ENCODE measurements at regions not wholly inside any gene's neighbourhood (a gene's known extent, or its start where the extent isn't known, plus 50 kb on each side); places are given as distances from the start of the nearest gene placed in this dataset.

GRCh38 chr13:44739120-44739519 is 163.0 kb upstream of the TSC22D1 start:
- DNase-seq: no peak
- Mint-ChIP-seq H3K9me3 (peaks cover 9% of the 10 kb centered on the region), H3K27me3 (ENCODE audit: insufficient read depth) (peaks cover 3% of the 10 kb centered on the region; the same call in 1 of the 2 replicates), H3K4me1 (ENCODE audit: low read depth) (peaks cover 14% of the 10 kb centered on the region), H3K27ac (no peak overlapping the region), H3K4me3 (no peak overlapping the region), H3K36me3 (ENCODE audit: low read depth) (peaks cover 9% of the 10 kb centered on the region)
- TF ChIP-seq, protein P1, sequence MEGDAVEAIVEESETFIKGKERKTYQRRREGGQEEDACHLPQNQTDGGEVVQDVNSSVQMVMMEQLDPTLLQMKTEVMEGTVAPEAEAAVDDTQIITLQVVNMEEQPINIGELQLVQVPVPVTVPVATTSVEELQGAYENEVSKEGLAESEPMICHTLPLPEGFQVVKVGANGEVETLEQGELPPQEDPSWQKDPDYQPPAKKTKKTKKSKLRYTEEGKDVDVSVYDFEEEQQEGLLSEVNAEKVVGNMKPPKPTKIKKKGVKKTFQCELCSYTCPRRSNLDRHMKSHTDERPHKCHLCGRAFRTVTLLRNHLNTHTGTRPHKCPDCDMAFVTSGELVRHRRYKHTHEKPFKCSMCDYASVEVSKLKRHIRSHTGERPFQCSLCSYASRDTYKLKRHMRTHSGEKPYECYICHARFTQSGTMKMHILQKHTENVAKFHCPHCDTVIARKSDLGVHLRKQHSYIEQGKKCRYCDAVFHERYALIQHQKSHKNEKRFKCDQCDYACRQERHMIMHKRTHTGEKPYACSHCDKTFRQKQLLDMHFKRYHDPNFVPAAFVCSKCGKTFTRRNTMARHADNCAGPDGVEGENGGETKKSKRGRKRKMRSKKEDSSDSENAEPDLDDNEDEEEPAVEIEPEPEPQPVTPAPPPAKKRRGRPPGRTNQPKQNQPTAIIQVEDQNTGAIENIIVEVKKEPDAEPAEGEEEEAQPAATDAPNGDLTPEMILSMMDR (IDR thresholded peaks at IDR 0.05): no peak; the same call in 1 of the 2 replicates

DNA sequence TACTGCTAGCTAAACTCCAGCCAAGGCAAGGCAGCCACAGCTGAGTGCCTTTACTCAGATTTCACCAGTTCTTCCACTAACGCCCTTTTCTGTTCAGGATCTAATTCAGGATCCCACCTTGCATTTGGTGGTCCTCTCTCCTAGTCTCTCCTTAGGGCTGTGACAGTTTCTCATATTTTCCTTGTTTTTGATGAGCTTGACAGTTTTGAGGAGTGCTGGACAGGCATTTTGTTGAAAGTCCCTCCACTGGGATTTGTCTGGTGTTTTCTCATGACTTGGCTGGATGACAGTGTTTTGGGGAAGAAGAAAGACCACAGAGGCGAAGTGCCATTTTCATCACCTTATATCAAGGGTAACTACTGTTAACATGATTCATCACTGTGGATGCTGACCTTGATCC is 162.3 kb upstream of the TSC22D1 start:
- Mint-ChIP-seq H3K9me3 (peaks cover 3% of the 10 kb centered on the region), H3K27me3 (ENCODE audit: insufficient read depth) (no peaks in the 10 kb centered on the region)

GRCh38 chr13:44735806-44736205 is 159.7 kb upstream of the TSC22D1 start:
- Mint-ChIP-seq H3K27ac (no peak overlapping the region), H3K27me3 (ENCODE audit: insufficient read depth) (no peaks in the 10 kb centered on the region), H3K9me3 (no peaks in the 10 kb centered on the region), H3K36me3 (ENCODE audit: low read depth) (no peaks in the 10 kb centered on the region), H3K4me1 (ENCODE audit: low read depth) (peaks cover 16% of the 10 kb centered on the region), H3K4me3 (no peak overlapping the region)
- no peak for DNase-seq
- TF ChIP-seq, protein P1 (IDR thresholded peaks at IDR 0.05): no peak

More for the DNA sequence above, 162.3 kb upstream of the TSC22D1 start:
- no peak overlapping the region for H3K27ac Mint-ChIP-seq
- TF ChIP-seq, protein P1 (IDR thresholded peaks at IDR 0.05): no peak
- H3K4me3 Mint-ChIP-seq: no peak overlapping the region
- H3K4me1 Mint-ChIP-seq (ENCODE audit: low read depth): peaks cover 16% of the 10 kb centered on the region
- DNase-seq: no peak
- peaks cover 2% of the 10 kb centered on the region for H3K36me3 Mint-ChIP-seq (ENCODE audit: low read depth)

GRCh38 chr13:44734201-44734707 is 158.1 kb upstream of the TSC22D1 start:
- DNase-seq: peak; percentile 36
- Mint-ChIP-seq H3K27me3 (ENCODE audit: insufficient read depth) (no peaks in the 10 kb centered on the region), H3K27ac (peak overlapping the region; percentile 14; the same call in 1 of the 2 replicates), H3K4me3 (no peak overlapping the region), H3K9me3 (no peaks in the 10 kb centered on the region), H3K4me1 (ENCODE audit: low read depth) (peaks cover 12% of the 10 kb centered on the region), H3K36me3 (ENCODE audit: low read depth) (no peaks in the 10 kb centered on the region)
- TF ChIP-seq, protein P1 (IDR thresholded peaks at IDR 0.05): no peak

DNA sequence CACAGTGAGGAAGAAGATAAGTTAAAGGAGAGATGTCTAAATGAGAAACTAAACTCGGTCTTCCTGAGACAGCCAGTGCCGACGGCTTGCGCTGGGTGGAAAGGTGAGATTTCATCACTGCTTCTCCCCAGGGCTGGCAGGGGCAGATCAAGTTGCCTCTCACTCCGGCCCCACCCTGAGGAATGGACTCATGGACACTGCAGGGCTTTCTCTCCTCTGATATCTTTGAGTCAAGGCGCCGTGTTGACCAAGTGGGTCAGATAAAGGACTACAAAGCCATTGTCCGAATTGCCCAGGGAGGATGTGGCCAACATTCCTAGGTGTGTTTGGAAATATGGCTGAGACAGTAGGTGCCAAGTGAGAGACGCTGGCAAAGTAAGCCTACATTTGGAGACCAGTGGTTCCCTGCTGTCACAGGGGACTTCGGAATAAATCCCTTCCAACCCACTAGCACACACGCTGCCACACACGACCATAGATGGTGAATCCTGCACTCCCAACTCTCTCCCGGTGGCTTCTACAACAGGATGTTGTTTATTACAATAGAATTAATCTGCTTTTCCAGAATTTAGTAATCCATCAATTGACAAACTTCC is 156.5 kb upstream of the TSC22D1 start:
- peaks cover 17% of the 10 kb centered on the region for H3K4me1 Mint-ChIP-seq (ENCODE audit: low read depth)
- H3K27ac Mint-ChIP-seq: no peak overlapping the region
- no peaks in the 10 kb centered on the region for H3K9me3 Mint-ChIP-seq
- no peak overlapping the region for H3K4me3 Mint-ChIP-seq
- no peaks in the 10 kb centered on the region for H3K36me3 Mint-ChIP-seq (ENCODE audit: low read depth)
- TF ChIP-seq, protein P1 (IDR thresholded peaks at IDR 0.05): no peak
- H3K27me3 Mint-ChIP-seq (ENCODE audit: insufficient read depth): no peaks in the 10 kb centered on the region
- DNase-seq: no peak

Data from HFFc6 (cell line).